Panc1 (cell line): ENCODE measurements at regions not wholly inside any gene's neighbourhood (a gene's known extent, or its start where the extent isn't known, plus 50 kb on each side); places are given as distances from the start of the nearest gene placed in this dataset.

Source experiments
- ATAC-seq: fragments of 200-7000 bp; cut with Tn5 transposase; 2 replicates; pipeline ENCODE4 v1.9.1; 2020; ENCODE audit warnings: mild to moderate bottlenecking, moderate library complexity
- BruUV-seq: library from RNA; stranded (reverse); fragments of 400-500 nt; replicated peaks from 2 replicates; lab custom pipeline; 2021; lab: Mats Ljungman, UMichigan
- CTCF ChIA-PET: fragments of 300-600 bp; sonication (Branson Sonifier 250); formaldehyde crosslinking; loops from one replicate; lab custom pipeline; 2022; ENCODE audit warnings: antibody characterized with exemption; lab: Charles Lee
- POLR2A ChIA-PET: fragments of 300-600 bp; sonication (Branson Sonifier 250); formaldehyde crosslinking; loops from one replicate; lab custom pipeline; 2022; ENCODE audit warnings: antibody characterized with exemption; lab: Charles Lee
- DNase-seq: peaks from one replicate; pipeline ENCODE4 v3.0.0-alpha.2; 2010; ENCODE audit warnings: low read depth, low spot score
- H3K27ac ChIP-seq: 2 replicates; pipeline ENCODE4 v1.5.1; 2011; ENCODE audit warnings: mild to moderate bottlenecking, low read length, inconsistent platforms
- H3K27me3 ChIP-seq: fragments of 200-500 bp; sonication (Bioruptor generic); 2 replicates; pipeline ENCODE4 v1.6.0; 2014; ENCODE audit warnings: low read length, inconsistent platforms; ENCODE audit not compliant: control insufficient read depth, insufficient read depth
- H3K36me3 ChIP-seq: fragments of 200-500 bp; sonication (Bioruptor generic); 2 replicates; pipeline ENCODE4 v1.5.1; 2014; ENCODE audit warnings: inconsistent platforms, mild to moderate bottlenecking, low read length, moderate library complexity; ENCODE audit not compliant: control insufficient read depth, insufficient read depth
- H3K4me1 ChIP-seq: 2 replicates; pipeline ENCODE4 v1.5.1; 2011; ENCODE audit warnings: inconsistent platforms, mild to moderate bottlenecking, low read length, moderate library complexity; ENCODE audit not compliant: control insufficient read depth, insufficient read depth
- H3K4me3 ChIP-seq, 2 experiments: 2 replicates each; pipeline ENCODE4 v1.5.1; 2011 to 2012; ENCODE audit warnings: low read depth in 2 of 2, low read length in 2 of 2, mild to moderate bottlenecking in 2 of 2, inconsistent platforms in 1 of 2, moderate library complexity in 1 of 2
- H3K9me3 ChIP-seq: fragments of 200-500 bp; sonication (Bioruptor generic); 2 replicates; pipeline ENCODE4 v1.5.1; 2014; ENCODE audit warnings: low read depth, mild to moderate bottlenecking, inconsistent platforms, low read length, moderate library complexity; ENCODE audit not compliant: control insufficient read depth, insufficient read depth
- POLR2AphosphoS5 ChIP-seq: IDR thresholded peaks from 2 replicates; pipeline ENCODE4 v1.6.1; 2012; ENCODE audit warnings: mild to moderate bottlenecking, low read depth, low read length, moderate library complexity
- SIN3A ChIP-seq: IDR thresholded peaks from 2 replicates; pipeline ENCODE4 v1.6.1; 2012; ENCODE audit warnings: low read depth, mild to moderate bottlenecking, low read length, moderate library complexity, borderline replicate concordance; ENCODE audit not compliant: insufficient read depth
- TCF7L2 ChIP-seq: IDR thresholded peaks from 2 replicates; pipeline ENCODE4 v1.6.1; 2011; ENCODE audit warnings: mild to moderate bottlenecking, low read depth, low read length, inconsistent platforms
- in situ Hi-C: cut with HindIII; loops from 2 replicates; pipeline ENCODE4 v1.10.0; 2016; ENCODE audit warnings: low sequenced_read_pairs, low pct_unique_long_range_greater_than_20kb
- intact Hi-C: fragments of 100-400 bp; cut with micrococcal nuclease; formaldehyde crosslinking; loops from one replicate; pipeline ENCODE4 v1.10.0; 2022; ENCODE audit not compliant: unreplicated experiment
- TF ChIP-seq, protein P1 (sequence below), 2 experiments: IDR thresholded peaks; 2 replicates each; pipeline ENCODE4 v1.6.1; 2011 to 2012; ENCODE audit warnings: low read depth in 2 of 2, control low read depth in 1 of 2, low read length in 1 of 2, mild to moderate bottlenecking in 1 of 2, moderate library complexity in 1 of 2; ENCODE audit not compliant: insufficient read depth in 1 of 2
- TF ChIP-seq, protein P2 (sequence below): fragments of 450-650 bp; IDR thresholded peaks from 2 replicates; pipeline ENCODE4 v1.5.1; 2017; ENCODE audit warnings: mild to moderate bottlenecking

DNA sequence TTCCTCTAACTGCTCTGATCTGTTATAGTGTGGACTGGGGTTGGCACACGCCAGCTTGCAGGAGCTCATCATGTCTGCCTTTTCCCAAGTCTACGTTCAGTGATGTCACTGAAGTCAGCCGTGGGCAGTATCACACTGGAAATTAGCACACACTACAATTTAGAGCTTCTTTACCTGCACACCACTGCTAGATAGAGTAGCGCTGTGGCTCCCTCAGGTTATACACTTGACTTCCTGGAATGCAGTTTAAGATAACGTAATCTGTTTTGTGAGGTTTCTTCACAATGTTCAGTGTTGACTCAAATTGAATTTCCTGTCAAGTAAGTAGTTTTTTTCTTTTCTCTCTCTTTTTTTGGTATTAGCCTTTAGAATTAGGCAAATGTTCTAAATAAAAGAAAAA, 487.2 kb downstream of the DCDC2C start:
- Histone ChIP-seq H3K27me3 (no peaks in the 10 kb centered on the region), H3K36me3 (no peaks in the 10 kb centered on the region), H3K4me3 (no peak overlapping the region), H3K27ac (no peak overlapping the region), H3K9me3 (no peaks in the 10 kb centered on the region), H3K4me1 (no peaks in the 10 kb centered on the region)
- ATAC-seq (no peak), DNase-seq (no peak)
- no TSS peak for BruUV-seq
- in situ Hi-C loops, result no loop called here
- intact Hi-C loops, result no loop called here
- CTCF ChIA-PET, result interaction anchor here (0.5 kb wide), 1 partner anchor 1143 kb away, joined by 3 read pairs; no protein-coding TSS in a partner anchor
- TF ChIP-seq, protein P1, sequence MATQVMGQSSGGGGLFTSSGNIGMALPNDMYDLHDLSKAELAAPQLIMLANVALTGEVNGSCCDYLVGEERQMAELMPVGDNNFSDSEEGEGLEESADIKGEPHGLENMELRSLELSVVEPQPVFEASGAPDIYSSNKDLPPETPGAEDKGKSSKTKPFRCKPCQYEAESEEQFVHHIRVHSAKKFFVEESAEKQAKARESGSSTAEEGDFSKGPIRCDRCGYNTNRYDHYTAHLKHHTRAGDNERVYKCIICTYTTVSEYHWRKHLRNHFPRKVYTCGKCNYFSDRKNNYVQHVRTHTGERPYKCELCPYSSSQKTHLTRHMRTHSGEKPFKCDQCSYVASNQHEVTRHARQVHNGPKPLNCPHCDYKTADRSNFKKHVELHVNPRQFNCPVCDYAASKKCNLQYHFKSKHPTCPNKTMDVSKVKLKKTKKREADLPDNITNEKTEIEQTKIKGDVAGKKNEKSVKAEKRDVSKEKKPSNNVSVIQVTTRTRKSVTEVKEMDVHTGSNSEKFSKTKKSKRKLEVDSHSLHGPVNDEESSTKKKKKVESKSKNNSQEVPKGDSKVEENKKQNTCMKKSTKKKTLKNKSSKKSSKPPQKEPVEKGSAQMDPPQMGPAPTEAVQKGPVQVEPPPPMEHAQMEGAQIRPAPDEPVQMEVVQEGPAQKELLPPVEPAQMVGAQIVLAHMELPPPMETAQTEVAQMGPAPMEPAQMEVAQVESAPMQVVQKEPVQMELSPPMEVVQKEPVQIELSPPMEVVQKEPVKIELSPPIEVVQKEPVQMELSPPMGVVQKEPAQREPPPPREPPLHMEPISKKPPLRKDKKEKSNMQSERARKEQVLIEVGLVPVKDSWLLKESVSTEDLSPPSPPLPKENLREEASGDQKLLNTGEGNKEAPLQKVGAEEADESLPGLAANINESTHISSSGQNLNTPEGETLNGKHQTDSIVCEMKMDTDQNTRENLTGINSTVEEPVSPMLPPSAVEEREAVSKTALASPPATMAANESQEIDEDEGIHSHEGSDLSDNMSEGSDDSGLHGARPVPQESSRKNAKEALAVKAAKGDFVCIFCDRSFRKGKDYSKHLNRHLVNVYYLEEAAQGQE (IDR thresholded peaks at IDR 0.05; ENCODE audit: insufficient read depth in 1 of 2, low read depth in 2 of 2, low read length in 1 of 2), result no peak
- no peak for TF ChIP-seq POLR2AphosphoS5
- TF ChIP-seq, protein P2, sequence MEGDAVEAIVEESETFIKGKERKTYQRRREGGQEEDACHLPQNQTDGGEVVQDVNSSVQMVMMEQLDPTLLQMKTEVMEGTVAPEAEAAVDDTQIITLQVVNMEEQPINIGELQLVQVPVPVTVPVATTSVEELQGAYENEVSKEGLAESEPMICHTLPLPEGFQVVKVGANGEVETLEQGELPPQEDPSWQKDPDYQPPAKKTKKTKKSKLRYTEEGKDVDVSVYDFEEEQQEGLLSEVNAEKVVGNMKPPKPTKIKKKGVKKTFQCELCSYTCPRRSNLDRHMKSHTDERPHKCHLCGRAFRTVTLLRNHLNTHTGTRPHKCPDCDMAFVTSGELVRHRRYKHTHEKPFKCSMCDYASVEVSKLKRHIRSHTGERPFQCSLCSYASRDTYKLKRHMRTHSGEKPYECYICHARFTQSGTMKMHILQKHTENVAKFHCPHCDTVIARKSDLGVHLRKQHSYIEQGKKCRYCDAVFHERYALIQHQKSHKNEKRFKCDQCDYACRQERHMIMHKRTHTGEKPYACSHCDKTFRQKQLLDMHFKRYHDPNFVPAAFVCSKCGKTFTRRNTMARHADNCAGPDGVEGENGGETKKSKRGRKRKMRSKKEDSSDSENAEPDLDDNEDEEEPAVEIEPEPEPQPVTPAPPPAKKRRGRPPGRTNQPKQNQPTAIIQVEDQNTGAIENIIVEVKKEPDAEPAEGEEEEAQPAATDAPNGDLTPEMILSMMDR, result no peak
- TF ChIP-seq SIN3A, result no peak
- no peak for TF ChIP-seq TCF7L2
- POLR2A ChIA-PET, result no interaction called here

DNA sequence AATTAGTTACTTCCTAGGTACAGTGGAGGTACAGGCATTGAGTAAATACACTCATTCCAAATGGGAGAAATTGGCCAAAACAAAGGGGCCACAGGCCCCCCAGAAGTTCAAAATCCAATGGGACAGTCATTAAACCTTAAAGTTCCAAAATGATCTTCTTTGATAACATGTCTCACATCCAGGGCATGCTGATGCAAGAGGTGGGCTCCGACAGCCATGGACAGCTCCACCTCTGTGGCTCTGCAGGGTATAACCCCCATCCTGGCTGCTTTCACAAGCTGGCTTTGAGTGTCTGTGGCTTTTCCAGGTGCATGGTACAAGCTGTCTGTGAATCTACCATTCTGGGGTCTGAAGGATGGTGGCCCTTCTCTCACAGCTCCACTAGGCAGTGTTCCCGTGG, 488.7 kb downstream of the DCDC2C start:
- TF ChIP-seq SIN3A (no peak), TCF7L2 (no peak), POLR2AphosphoS5 (no peak)
- TF ChIP-seq, protein P1 (IDR thresholded peaks at IDR 0.05; ENCODE audit: insufficient read depth in 1 of 2, low read depth in 2 of 2, low read length in 1 of 2), result no peak
- TF ChIP-seq, protein P2, result no peak
- no TSS peak for BruUV-seq
- in situ Hi-C loops (no loop called here), intact Hi-C loops (no loop called here)
- no peak for DNase-seq
- ATAC-seq, result no peak
- Histone ChIP-seq H3K4me1 (no peaks in the 10 kb centered on the region), H3K4me3 (no peak overlapping the region), H3K36me3 (no peaks in the 10 kb centered on the region), H3K9me3 (no peaks in the 10 kb centered on the region), H3K27ac (no peak overlapping the region), H3K27me3 (no peaks in the 10 kb centered on the region)
- CTCF ChIA-PET, result no interaction called here
- POLR2A ChIA-PET, result no interaction called here
